PC-9 (cell line): ENCODE measurements at regions not wholly inside any gene's neighbourhood (a gene's known extent, or its start where the extent isn't known, plus 50 kb on each side); places are given as distances from the start of the nearest gene placed in this dataset.

Source experiments
- BruUV-seq: library from RNA; stranded (reverse); fragments of 400-500 nt; replicated peaks from 2 replicates; lab custom pipeline; 2021; lab: Mats Ljungman, UMichigan
- CTCF ChIA-PET: fragments of 300-600 bp; sonication (Branson Sonifier 250); formaldehyde crosslinking; loops from one replicate; lab custom pipeline; 2022; ENCODE audit warnings: antibody characterized with exemption; lab: Charles Lee
- POLR2A ChIA-PET: fragments of 300-600 bp; sonication (Branson Sonifier 250); formaldehyde crosslinking; loops from one replicate; lab custom pipeline; 2022; ENCODE audit warnings: antibody characterized with exemption; ENCODE audit not compliant: unreplicated experiment; lab: Charles Lee
- DNase-seq, 2 experiments: peaks; one replicate each; pipeline versions ENCODE4 v3.0.0 to v3.0.0-alpha.2; 2015 to 2022; ENCODE audit warnings: mixed read lengths in 1 of 2
- H2AFZ ChIP-seq: fragments of 200-600 bp; sonication (generic); 2 replicates; pipeline ENCODE4 v1.8.1; 2017; ENCODE audit warnings: antibody characterized with exemption
- H3F3A ChIP-seq: fragments of 200-600 bp; sonication (generic); 2 replicates; pipeline ENCODE4 v1.8.1; 2017; ENCODE audit warnings: antibody characterized with exemption, mild to moderate bottlenecking, low read depth; ENCODE audit not compliant: insufficient read depth
- H3K27ac ChIP-seq: fragments of 200-600 bp; sonication (generic); 2 replicates; pipeline ENCODE4 v1.6.1; 2016; ENCODE audit warnings: mixed run types
- H3K27me3 ChIP-seq: fragments of 200-600 bp; sonication (generic); 2 replicates; pipeline ENCODE4 v1.6.1; 2016; ENCODE audit warnings: low read depth, mixed run types; ENCODE audit not compliant: insufficient read depth
- H3K36me3 ChIP-seq: fragments of 200-600 bp; sonication (generic); 2 replicates; pipeline ENCODE4 v1.6.1; 2016; ENCODE audit warnings: low read depth, mixed run types
- H3K4me1 ChIP-seq: fragments of 200-600 bp; sonication (generic); replicated peaks from 2 replicates; pipeline ENCODE4 v1.6.1; 2016; ENCODE audit warnings: mixed run types; ENCODE audit not compliant: insufficient read depth
- H3K4me2 ChIP-seq: fragments of 200-600 bp; sonication (generic); 2 replicates; pipeline ENCODE4 v1.6.1; 2017; ENCODE audit warnings: mixed run types
- H3K4me3 ChIP-seq: fragments of 200-600 bp; sonication (generic); 2 replicates; pipeline ENCODE4 v1.6.1; 2016; ENCODE audit warnings: mixed run types
- H3K79me2 ChIP-seq: fragments of 200-600 bp; sonication (generic); 2 replicates; pipeline ENCODE4 v1.6.1; 2017; ENCODE audit warnings: low read depth, mixed run types
- H3K9me2 ChIP-seq: fragments of 200-600 bp; sonication (generic); 2 replicates; pipeline ENCODE4 v1.8.1; 2017; ENCODE audit warnings: mild to moderate bottlenecking; ENCODE audit not compliant: insufficient read depth
- H3K9me3 ChIP-seq: fragments of 200-600 bp; sonication (generic); 2 replicates; pipeline ENCODE4 v1.8.1; 2016; ENCODE audit warnings: low read depth; ENCODE audit not compliant: insufficient read depth
- H4K20me1 ChIP-seq: fragments of 200-600 bp; sonication (generic); 2 replicates; pipeline ENCODE4 v1.8.1; 2017; ENCODE audit not compliant: insufficient read depth
- CTCF ChIP-seq: fragments of 200-600 bp; sonication (generic); conservative IDR thresholded peaks from 2 replicates; pipeline ENCODE4 v1.6.1; 2017; ENCODE audit warnings: mixed run types, antibody characterized with exemption, mild to moderate bottlenecking, moderate library complexity
- EZH2 ChIP-seq: fragments of 200-600 bp; sonication (generic); IDR thresholded peaks from 2 replicates; pipeline ENCODE4 v1.8.0; 2017; ENCODE audit warnings: antibody characterized with exemption, low read depth
- intact Hi-C: fragments of 100-400 bp; cut with micrococcal nuclease; formaldehyde crosslinking; loops from one replicate; pipeline ENCODE4 v1.10.0; 2022; ENCODE audit not compliant: unreplicated experiment

GRCh38 chr7:156105337-156106106 lies 293.3 kb upstream of the SHH start:
- Histone ChIP-seq H3K27ac (no peak overlapping the region), H3K36me3 (no peaks in the 10 kb centered on the region), H3K4me3 (no peak overlapping the region), H3K79me2 (no peaks in the 10 kb centered on the region), H2AFZ (no peak overlapping the region), H4K20me1 (no peaks in the 10 kb centered on the region), H3F3A (peaks cover 20% of the 10 kb centered on the region; the same call in 1 of the 2 replicates), H3K4me2 (no peak overlapping the region; the same call in 1 of the 2 replicates), H3K4me1 (peaks cover 23% of the 10 kb centered on the region), H3K27me3 (peaks cover 56% of the 10 kb centered on the region), H3K9me2 (no peaks in the 10 kb centered on the region), H3K9me3 (no peaks in the 10 kb centered on the region)
- DNase-seq, result no peak
- POLR2A ChIA-PET, result no interaction called here
- intact Hi-C loops, result no loop called here
- TF ChIP-seq CTCF (no peak), EZH2 (no peak)
- CTCF ChIA-PET, result no interaction called here
- no TSS peak for BruUV-seq

DNA sequence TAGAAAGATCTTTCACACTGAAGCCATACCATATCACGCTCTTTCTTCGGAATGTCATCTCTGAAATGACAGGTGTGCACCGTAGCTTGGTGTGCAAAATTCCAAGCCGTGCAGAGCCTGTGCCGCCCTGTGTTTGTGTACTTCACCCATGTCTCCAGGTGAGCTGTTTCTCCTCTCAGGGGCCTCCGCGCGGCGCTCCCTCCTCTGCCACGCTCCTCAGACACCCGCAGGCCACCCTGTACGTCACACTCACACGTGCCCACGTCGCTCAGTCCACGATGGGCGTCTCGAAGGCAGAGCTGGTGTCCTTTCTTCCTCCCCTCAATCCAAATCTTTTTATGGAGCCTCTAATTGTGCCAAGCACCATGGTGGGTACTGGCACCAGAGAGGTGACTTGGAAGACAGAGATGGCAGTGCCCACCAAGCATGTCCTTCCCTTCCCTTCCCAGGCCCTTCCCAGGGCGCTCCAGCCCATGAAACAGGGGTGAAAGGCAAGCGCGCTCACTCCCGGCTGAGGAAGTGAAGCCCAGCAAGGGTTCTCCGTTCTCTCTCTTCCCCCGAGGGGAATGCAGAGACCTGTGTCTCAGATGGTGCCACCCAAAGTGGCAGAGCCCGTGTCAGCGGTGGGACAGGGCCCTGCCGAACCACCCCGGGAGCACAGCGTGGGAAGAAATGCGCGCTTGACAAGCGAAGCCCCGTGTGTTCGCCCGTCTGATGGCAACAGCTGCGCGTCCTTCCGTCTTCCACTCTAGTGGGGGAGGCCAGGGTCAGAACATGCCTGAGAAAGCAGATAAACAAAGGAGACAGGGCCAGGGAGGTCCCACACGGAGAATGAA lies 292.5 kb upstream of the SHH start:
- H4K20me1 ChIP-seq, result no peaks in the 10 kb centered on the region
- no peaks in the 10 kb centered on the region for H3K79me2 ChIP-seq
- H3K36me3 ChIP-seq, result no peaks in the 10 kb centered on the region
- H3K9me2 ChIP-seq, result no peaks in the 10 kb centered on the region
- TF ChIP-seq EZH2 (no peak), CTCF (no peak)
- peaks cover 50% of the 10 kb centered on the region for H3K27me3 ChIP-seq
- peaks cover 20% of the 10 kb centered on the region; the same call in 1 of the 2 replicates for H3F3A ChIP-seq
- no peak for DNase-seq
- no peak overlapping the region for H3K27ac ChIP-seq
- H2AFZ ChIP-seq, result no peak overlapping the region
- no peaks in the 10 kb centered on the region for H3K9me3 ChIP-seq
- BruUV-seq, result no TSS peak
- intact Hi-C loops, result no loop called here
- POLR2A ChIA-PET, result no interaction called here
- H3K4me1 ChIP-seq, result peaks cover 23% of the 10 kb centered on the region
- H3K4me3 ChIP-seq, result no peak overlapping the region
- H3K4me2 ChIP-seq, result no peak overlapping the region
- CTCF ChIA-PET, result no interaction called here

DNA sequence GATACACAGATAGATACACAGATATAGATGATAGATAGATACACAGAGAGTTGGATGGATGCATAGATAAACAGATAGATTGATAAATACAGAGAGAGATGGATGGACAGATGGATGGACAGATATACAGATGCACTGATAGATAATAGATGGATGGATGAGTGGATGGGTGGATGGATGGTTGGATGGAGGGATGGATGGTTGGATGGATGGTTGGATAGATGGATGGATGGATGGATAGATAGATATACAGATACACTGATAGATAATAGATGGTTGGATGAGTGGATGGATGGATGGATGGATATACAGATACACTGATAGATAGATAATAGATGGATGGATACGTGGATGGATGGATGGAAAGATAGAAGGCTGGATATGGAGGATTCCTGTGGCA lies 290.0 kb upstream of the SHH start:
- Histone ChIP-seq H3K9me2 (no peaks in the 10 kb centered on the region), H3K27ac (no peak overlapping the region), H2AFZ (no peak overlapping the region), H3K9me3 (no peaks in the 10 kb centered on the region), H3K27me3 (peaks cover 32% of the 10 kb centered on the region), H3K79me2 (no peaks in the 10 kb centered on the region), H4K20me1 (no peaks in the 10 kb centered on the region), H3K36me3 (no peaks in the 10 kb centered on the region), H3K4me2 (no peak overlapping the region), H3F3A (peaks cover 20% of the 10 kb centered on the region; the same call in 1 of the 2 replicates), H3K4me3 (no peak overlapping the region), H3K4me1 (peaks cover 29% of the 10 kb centered on the region)
- DNase-seq, result no peak
- intact Hi-C loops, result no loop called here
- ChIA-PET CTCF (no interaction called here), POLR2A (no interaction called here)
- no TSS peak for BruUV-seq
- TF ChIP-seq EZH2, result no peak
- no peak for TF ChIP-seq CTCF
